A673 (cell line): ENCODE measurements at regions not wholly inside any gene's neighbourhood (a gene's known extent, or its start where the extent isn't known, plus 50 kb on each side); places are given as distances from the start of the nearest gene placed in this dataset.
A peak's percentile ranks its signal among the peaks of the same experiment; 100 is the strongest.

Experiments
- BruUV-seq: library from RNA; stranded (reverse); fragments of 400-500 nt; replicated peaks from 2 replicates; lab custom pipeline; 2021; lab: Mats Ljungman, UMichigan
- CTCF ChIA-PET: fragments of 300-600 bp; sonication (Branson Sonifier 250); formaldehyde crosslinking; loops from one replicate; lab custom pipeline; 2022; ENCODE audit warnings: antibody characterized with exemption; lab: Charles Lee
- POLR2A ChIA-PET: fragments of 300-600 bp; sonication (Branson Sonifier 250); formaldehyde crosslinking; loops from one replicate; lab custom pipeline; 2022; ENCODE audit warnings: antibody characterized with exemption; ENCODE audit not compliant: low non-redundant PET; lab: Charles Lee
- DNase-seq: peaks from one replicate; pipeline ENCODE4 v3.0.0-alpha.2; 2015; ENCODE audit warnings: low spot score
- H3K27ac ChIP-seq: fragments of 200-600 bp; sonication (generic); 2 replicates; pipeline ENCODE4 v1.5.1; 2016; ENCODE audit warnings: mixed run types, low read depth, mild to moderate bottlenecking, mixed read lengths, antibody characterized with exemption, low read length; ENCODE audit not compliant: poor library complexity, severe bottlenecking
- H3K27me3 ChIP-seq: fragments of 200-600 bp; sonication (generic); replicated peaks from 2 replicates; pipeline ENCODE4 v1.6.1; 2017; ENCODE audit warnings: mixed run types, low read depth, mild to moderate bottlenecking, mixed read lengths, antibody characterized with exemption, low read length; ENCODE audit not compliant: insufficient read depth, poor library complexity
- H3K36me3 ChIP-seq: fragments of 200-600 bp; sonication (generic); 2 replicates; pipeline ENCODE4 v1.6.1; 2016; ENCODE audit warnings: mixed run types, mild to moderate bottlenecking, mixed read lengths, antibody characterized with exemption, low read length; ENCODE audit not compliant: insufficient read depth, poor library complexity, severe bottlenecking
- H3K4me1 ChIP-seq: fragments of 200-600 bp; sonication (generic); 2 replicates; pipeline ENCODE4 v1.6.1; 2017; ENCODE audit warnings: mixed run types, mild to moderate bottlenecking, mixed read lengths, antibody characterized with exemption, low read length; ENCODE audit not compliant: insufficient read depth, poor library complexity, severe bottlenecking
- H3K4me3 ChIP-seq: fragments of 200-600 bp; sonication (generic); 2 replicates; pipeline ENCODE4 v1.5.1; 2016; ENCODE audit warnings: low read depth, mixed run types, mild to moderate bottlenecking, mixed read lengths, low read length; ENCODE audit not compliant: poor library complexity, severe bottlenecking
- H3K9me3 ChIP-seq: fragments of 200-600 bp; sonication (generic); 2 replicates; pipeline ENCODE4 v1.6.1; 2016; ENCODE audit warnings: mixed run types, low read depth, mild to moderate bottlenecking, mixed read lengths, antibody characterized with exemption, low read length; ENCODE audit not compliant: poor library complexity, severe bottlenecking
- EZH2 ChIP-seq: fragments of 200-600 bp; sonication (generic); IDR thresholded peaks from 2 replicates; pipeline ENCODE4 v1.6.1; 2017; ENCODE audit warnings: borderline replicate concordance, low read depth, mild to moderate bottlenecking, mixed read lengths, antibody characterized with exemption, low read length; ENCODE audit not compliant: poor library complexity, severe bottlenecking
- intact Hi-C: fragments of 100-400 bp; cut with micrococcal nuclease; formaldehyde crosslinking; loops from one replicate; pipeline ENCODE4 v1.10.0; 2022; ENCODE audit not compliant: unreplicated experiment
- TF ChIP-seq, protein P1 (sequence below): fragments of 300-800, 200-600 bp; sonication (generic); conservative IDR thresholded peaks from 2 replicates; pipeline ENCODE4 v1.5.1; 2017; ENCODE audit warnings: low read depth, mild to moderate bottlenecking, antibody characterized with exemption, low read length, moderate library complexity, mixed read lengths

DNA sequence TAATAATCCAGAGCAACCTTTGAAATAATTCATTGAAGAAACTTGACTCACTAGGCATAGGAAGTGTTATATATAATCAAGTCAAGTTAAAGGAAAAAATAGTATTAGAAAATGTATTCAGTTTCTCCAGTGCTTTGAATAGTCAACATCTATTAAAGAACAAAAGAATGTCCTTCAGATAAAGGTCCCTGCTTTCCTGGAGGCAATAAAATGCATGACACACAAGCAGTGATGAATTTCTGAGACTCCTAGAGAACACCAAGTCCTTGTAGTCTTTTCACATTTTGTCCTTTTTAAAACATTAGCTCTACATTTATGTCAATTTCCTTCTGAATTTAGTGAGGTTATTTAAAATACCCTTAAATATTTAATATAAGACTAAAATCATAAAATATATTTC is 695.5 kb downstream of the EPHA3 start:
- Histone ChIP-seq H3K9me3 (no peaks in the 10 kb centered on the region), H3K27me3 (no peaks in the 10 kb centered on the region), H3K4me1 (no peaks in the 10 kb centered on the region), H3K4me3 (no peak overlapping the region), H3K27ac (no peak overlapping the region), H3K36me3 (no peaks in the 10 kb centered on the region)
- CTCF ChIA-PET = no interaction called here
- POLR2A ChIA-PET = no interaction called here
- DNase-seq = peak; percentile 10
- no TSS peak for BruUV-seq
- TF ChIP-seq, protein P1, sequence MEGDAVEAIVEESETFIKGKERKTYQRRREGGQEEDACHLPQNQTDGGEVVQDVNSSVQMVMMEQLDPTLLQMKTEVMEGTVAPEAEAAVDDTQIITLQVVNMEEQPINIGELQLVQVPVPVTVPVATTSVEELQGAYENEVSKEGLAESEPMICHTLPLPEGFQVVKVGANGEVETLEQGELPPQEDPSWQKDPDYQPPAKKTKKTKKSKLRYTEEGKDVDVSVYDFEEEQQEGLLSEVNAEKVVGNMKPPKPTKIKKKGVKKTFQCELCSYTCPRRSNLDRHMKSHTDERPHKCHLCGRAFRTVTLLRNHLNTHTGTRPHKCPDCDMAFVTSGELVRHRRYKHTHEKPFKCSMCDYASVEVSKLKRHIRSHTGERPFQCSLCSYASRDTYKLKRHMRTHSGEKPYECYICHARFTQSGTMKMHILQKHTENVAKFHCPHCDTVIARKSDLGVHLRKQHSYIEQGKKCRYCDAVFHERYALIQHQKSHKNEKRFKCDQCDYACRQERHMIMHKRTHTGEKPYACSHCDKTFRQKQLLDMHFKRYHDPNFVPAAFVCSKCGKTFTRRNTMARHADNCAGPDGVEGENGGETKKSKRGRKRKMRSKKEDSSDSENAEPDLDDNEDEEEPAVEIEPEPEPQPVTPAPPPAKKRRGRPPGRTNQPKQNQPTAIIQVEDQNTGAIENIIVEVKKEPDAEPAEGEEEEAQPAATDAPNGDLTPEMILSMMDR = no peak
- no peak for TF ChIP-seq EZH2
- intact Hi-C loops = no loop called here

DNA sequence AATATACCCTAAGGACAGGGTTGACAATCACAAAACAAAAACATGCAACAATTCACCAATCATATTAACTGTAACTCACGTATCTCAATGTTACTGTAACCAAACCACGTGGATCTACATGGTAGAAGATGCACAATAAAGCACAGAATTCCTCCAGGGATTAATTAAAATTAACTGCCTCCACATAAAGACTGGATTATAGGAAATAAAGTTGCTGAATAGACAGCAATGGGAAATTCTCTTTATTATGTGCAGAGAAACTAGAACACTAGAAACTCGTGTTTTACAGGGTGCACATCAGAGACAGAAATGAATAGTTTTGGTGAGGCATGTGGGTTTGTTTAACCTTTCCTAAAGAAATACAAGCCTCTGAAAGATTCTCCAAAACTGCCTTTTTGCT is 696.3 kb downstream of the EPHA3 start:
- ChIA-PET POLR2A (no interaction called here), CTCF (no interaction called here)
- TF ChIP-seq, protein P1 = no peak
- TF ChIP-seq EZH2 = no peak
- H3K9me3 ChIP-seq = no peaks in the 10 kb centered on the region
- no peak for DNase-seq
- no peak overlapping the region for H3K27ac ChIP-seq
- H3K4me1 ChIP-seq = no peaks in the 10 kb centered on the region
- H3K4me3 ChIP-seq = no peak overlapping the region
- H3K27me3 ChIP-seq = no peaks in the 10 kb centered on the region
- no TSS peak for BruUV-seq
- intact Hi-C loops = no loop called here
- H3K36me3 ChIP-seq = no peaks in the 10 kb centered on the region

DNA sequence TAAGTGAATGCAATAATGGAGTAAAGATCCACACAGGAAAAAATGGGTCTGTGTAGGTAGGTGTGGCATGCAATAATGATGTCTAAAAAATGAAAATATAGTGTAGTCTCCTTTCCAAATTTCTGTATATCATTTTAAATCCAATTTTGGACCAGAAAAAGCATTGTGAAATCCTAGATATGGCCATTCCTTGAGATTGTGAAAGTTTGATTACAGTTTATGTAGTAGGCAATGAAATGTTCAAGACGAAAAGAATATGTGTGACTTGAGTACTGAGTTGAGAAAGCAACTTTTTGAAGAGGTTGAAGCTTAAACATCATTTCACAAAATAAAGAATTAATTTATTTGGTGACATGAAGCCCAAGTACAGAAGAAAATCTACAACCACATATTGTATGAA is 698.7 kb downstream of the EPHA3 start:
- ChIA-PET POLR2A (no interaction called here), CTCF (no interaction called here)
- H3K27me3 ChIP-seq = no peaks in the 10 kb centered on the region
- no peak overlapping the region for H3K4me3 ChIP-seq
- no peak overlapping the region for H3K27ac ChIP-seq
- DNase-seq = no peak
- H3K4me1 ChIP-seq = no peaks in the 10 kb centered on the region
- intact Hi-C loops = no loop called here
- H3K9me3 ChIP-seq = no peaks in the 10 kb centered on the region
- TF ChIP-seq EZH2 = no peak
- TF ChIP-seq, protein P1 = no peak
- BruUV-seq = no TSS peak
- H3K36me3 ChIP-seq = no peaks in the 10 kb centered on the region
